ENCODE measurements at regions not wholly inside any gene's neighbourhood (a gene's known extent, or its start where the extent isn't known, plus 50 kb on each side); places are given as distances from the start of the nearest gene placed in this dataset.
"Not testable (repeated sequence)": the region's sequence is repeated elsewhere in the genome, so short reads cannot be mapped to it uniquely, and the experiment has no call there.

DNA sequence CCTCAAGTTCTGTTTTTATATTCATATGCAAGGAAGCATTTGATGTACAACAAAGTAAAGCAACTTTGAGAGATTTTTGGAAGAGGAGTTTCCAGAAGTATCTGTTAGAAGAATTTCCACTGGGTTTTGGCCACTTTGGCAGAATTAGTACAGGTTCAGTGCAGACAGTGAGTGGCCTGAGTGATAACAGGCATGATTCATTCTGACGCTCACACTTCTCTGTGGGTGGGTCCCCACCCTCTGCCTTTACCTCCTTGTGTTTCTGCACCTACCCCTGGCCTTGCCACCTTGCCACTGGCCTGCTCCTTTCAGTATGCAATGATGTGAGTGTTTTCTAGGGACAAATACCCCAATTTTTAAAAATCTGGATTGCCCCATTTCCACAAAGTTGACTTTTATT, 65.1 kb upstream of the PAX8 start:
- intact Hi-C loops (cut with DNase I); DNase-seq: not testable (repeated sequence)

- peak in 27 of 42 donors; percentile 6 to 52 (median 22) for DNase-seq
- intact Hi-C loops (cut with DNase I): no loop called here
Observed at GRCh38 chr2:113342650-113343049, 63.9 kb upstream of the PAX8 start.

DNA sequence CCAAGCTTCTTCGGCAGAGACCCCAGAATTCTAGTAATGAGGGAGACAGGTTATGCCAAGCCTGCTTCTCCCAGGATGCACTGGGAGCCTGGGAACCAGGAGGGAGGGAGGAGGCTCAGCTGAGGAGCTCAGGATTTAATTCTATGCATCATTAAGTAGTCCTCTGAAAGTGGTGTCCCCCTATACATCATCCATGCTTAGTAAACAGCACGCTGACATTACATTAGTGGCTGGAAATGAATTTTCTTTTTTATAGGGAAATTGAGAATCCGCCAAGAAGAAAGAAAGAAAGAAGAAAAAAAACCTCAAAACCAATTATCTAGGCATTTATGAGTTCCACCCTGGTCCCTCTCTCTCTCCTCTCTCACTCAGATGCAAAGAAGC, 63.1 kb upstream of the PAX8 start:
- DNase-seq; intact Hi-C loops (cut with DNase I): not testable (repeated sequence)

GRCh38 chr2:113341191-113341869, 62.6 kb upstream of the PAX8 start:
- intact Hi-C loops (cut with DNase I): no loop called here
- DNase-seq: no peak

DNA sequence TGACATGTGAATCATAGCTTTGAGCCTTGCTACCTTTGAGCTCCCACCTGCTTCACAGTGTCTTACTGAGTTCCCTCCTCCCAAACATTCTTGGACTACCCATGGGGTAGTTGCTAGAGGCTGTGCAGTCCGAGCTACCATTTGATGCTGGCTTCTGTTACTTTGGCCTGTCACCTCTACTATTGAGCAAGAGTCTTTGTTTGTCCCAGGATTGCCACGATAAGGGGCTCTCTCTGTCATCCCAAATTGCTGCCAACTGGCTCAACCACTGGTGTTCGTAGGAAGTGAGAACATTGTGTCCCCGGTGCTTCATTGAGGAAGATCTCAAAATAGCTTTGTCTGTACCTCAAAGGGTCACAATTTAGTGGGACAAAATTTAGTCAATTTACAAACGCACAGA, 59.1 kb upstream of the PAX8 start:
- intact Hi-C loops (cut with DNase I): no loop called here
- no peak for DNase-seq

GRCh38 chr2:113336040-113336439, 57.3 kb upstream of the PAX8 start:
- intact Hi-C loops (cut with DNase I); DNase-seq: not testable (repeated sequence)

- intact Hi-C loops (cut with DNase I): no loop called here
- no peak for DNase-seq
Observed at GRCh38 chr2:113334147-113334546, 55.4 kb upstream of the PAX8 start.

- DNase-seq; intact Hi-C loops (cut with DNase I): not testable (repeated sequence)
Observed at GRCh38 chr2:113333735-113334134, 55.0 kb upstream of the PAX8 start.

DNA sequence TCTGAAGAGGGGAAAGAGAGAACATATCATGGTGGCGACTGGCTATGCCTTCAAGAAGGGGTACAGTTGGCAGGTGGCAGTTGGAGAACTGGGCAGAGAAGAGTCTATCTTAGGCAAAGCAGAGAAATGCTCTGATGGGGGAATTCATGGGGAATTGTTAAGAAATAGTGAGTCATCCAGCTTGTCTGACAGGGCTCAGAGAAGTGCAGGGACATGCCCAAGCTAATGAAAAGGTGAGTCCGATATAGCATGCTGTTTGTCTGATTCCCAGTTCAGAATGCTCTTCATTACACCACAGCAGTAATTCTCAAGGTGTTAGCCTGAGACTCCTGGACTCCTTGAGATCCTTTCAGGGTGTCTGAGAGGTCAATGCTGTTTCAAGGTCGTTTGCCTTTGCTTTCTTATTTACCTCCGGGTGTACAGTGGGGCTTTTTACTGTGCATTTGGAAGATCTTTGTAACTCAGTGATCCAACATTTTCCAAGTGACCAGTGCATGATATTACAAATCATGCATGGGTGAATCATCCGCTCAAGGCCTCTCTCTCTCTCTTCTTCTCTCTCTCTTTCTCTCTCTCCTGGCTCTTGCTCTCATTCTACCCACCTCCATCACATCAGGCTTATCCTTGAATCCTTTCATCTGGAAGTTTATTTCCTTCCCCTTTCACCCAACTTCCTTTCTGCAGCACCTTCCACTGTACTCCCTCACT, 51.5 kb upstream of the PAX8 start:
- intact Hi-C loops (cut with DNase I); DNase-seq: not testable (repeated sequence)

DNA sequence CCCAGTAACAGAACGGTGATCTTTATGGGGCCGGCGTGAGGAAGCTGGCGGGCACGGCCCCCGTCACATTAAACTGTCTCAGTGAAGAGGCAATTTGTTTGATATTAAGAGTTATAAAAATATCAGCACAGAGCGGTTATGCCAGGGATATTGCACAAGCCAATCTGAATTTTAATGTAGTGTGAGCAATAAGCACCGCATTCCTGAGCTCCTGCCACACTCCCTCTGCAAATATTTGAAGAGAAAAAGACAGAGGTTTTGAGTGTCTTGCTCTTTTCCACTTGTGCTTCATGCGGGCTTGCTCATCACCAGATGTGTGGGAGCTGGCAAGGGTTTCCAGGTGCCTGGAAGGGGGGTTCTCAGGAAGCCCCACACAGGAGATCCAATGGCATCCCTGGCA, 50.3 kb upstream of the PAX8 start:
- DNase-seq: peak in 5 of 42 donors; percentile 8 to 44 (median 11)
- intact Hi-C loops (cut with DNase I): not testable (repeated sequence)

GRCh38 chr2:113328572-113328971, 49.9 kb upstream of the PAX8 start:
- DNase-seq; intact Hi-C loops (cut with DNase I): not testable (repeated sequence)

Measured in head of caudate nucleus (tissue), 42 donors.